ENCODE measurements at regions not wholly inside any gene's neighbourhood (a gene's known extent, or its start where the extent isn't known, plus 50 kb on each side); places are given as distances from the start of the nearest gene placed in this dataset.

DNA sequence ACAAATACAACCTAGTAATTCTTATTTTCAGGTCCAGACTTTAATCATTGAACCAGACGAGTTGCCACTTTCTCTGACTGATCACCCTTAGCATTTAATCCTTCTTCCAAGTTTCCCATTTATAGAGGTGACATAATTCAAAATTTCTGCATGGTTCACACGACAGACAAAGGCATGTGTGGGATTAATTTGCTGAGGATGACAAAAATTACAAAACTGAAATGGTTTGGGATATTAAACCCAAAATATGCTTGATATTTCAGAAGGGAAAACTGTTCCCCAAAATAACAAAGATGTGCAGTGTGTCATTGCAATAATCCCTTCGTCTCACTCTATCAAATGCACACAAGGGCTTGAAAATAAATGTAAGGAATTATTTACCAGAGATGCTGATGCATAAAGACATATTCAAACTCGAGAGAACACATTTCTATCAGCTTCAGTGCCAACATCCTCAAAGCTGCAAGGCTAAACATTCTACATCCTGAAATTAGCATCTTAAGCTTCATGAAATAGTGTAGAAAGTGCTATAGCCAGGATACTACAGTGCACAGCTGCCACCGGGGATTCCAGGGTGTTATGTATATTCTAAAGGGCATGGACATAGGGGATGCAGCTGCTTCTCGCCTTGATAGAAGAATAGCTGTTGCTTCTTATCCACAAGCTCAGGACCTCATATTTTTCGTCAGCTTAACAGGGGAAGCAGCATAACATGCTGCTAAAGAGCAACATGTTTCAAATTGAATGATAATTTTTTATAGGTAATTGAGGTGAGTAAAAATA is 198.7 kb upstream of the SLITRK1 start:
- TF ChIP-seq EZH2 (IDR thresholded peaks at IDR 0.05; ENCODE audit: low read length, unreplicated experiment) (no peak), EZH2phosphoT487 (IDR thresholded peaks at IDR 0.05; ENCODE audit: borderline replicate concordance, low read length) (no peak)
- TF ChIP-seq, protein P1, sequence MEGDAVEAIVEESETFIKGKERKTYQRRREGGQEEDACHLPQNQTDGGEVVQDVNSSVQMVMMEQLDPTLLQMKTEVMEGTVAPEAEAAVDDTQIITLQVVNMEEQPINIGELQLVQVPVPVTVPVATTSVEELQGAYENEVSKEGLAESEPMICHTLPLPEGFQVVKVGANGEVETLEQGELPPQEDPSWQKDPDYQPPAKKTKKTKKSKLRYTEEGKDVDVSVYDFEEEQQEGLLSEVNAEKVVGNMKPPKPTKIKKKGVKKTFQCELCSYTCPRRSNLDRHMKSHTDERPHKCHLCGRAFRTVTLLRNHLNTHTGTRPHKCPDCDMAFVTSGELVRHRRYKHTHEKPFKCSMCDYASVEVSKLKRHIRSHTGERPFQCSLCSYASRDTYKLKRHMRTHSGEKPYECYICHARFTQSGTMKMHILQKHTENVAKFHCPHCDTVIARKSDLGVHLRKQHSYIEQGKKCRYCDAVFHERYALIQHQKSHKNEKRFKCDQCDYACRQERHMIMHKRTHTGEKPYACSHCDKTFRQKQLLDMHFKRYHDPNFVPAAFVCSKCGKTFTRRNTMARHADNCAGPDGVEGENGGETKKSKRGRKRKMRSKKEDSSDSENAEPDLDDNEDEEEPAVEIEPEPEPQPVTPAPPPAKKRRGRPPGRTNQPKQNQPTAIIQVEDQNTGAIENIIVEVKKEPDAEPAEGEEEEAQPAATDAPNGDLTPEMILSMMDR (conservative IDR thresholded peaks at IDR 0.05; ENCODE audit: low read depth, low read length), result no peak
